SK-N-SH treated with all-trans-retinoic acid at 6 μM for 48 hours (cell line): ENCODE measurements at regions not wholly inside any gene's neighbourhood (a gene's known extent, or its start where the extent isn't known, plus 50 kb on each side); places are given as distances from the start of the nearest gene placed in this dataset.
"Not testable (repeated sequence)": the region's sequence is repeated elsewhere in the genome, so short reads cannot be mapped to it uniquely, and the experiment has no call there.

Source experiments
- ESRRG ChIP-seq: fragments of 250-450 bp; sonication (Bioruptor Pico); IDR thresholded peaks from 2 replicates; pipeline ENCODE4 v1.6.1; 2021; ENCODE audit warnings: mild to moderate bottlenecking
- GLIS3 ChIP-seq: fragments of 250-450 bp; sonication (Bioruptor Pico); IDR thresholded peaks from 2 replicates; pipeline ENCODE4 v1.5.0; 2020; ENCODE audit warnings: mild to moderate bottlenecking, moderate library complexity
- RARB ChIP-seq: fragments of 250-450 bp; sonication (Bioruptor Pico); IDR thresholded peaks from 2 replicates; pipeline ENCODE4 v1.8.0; 2021; ENCODE audit warnings: mild to moderate bottlenecking, moderate library complexity
- TOX ChIP-seq: fragments of 250-450 bp; sonication (Bioruptor Pico); IDR thresholded peaks from 2 replicates; pipeline ENCODE4 v1.8.0; 2021; ENCODE audit warnings: mild to moderate bottlenecking, moderate library complexity, borderline replicate concordance
- ZC3H10 ChIP-seq: fragments of 250-450 bp; sonication (Bioruptor Pico); IDR thresholded peaks from 2 replicates; pipeline ENCODE4 v1.5.1; 2021; ENCODE audit warnings: mild to moderate bottlenecking, moderate library complexity
- ZFP30 ChIP-seq: fragments of 450-650 bp; formaldehyde crosslinking; IDR thresholded peaks from 2 replicates; pipeline ENCODE4 v1.5.0; 2022; ENCODE audit warnings: mild to moderate bottlenecking, moderate library complexity
- ZNF565 ChIP-seq: fragments of 450-650 bp; formaldehyde crosslinking; conservative IDR thresholded peaks from 2 replicates; pipeline ENCODE4 v1.5.0; 2020; ENCODE audit warnings: low read depth, mild to moderate bottlenecking, moderate library complexity
- ZNF70 ChIP-seq: fragments of 450-650 bp; formaldehyde crosslinking; IDR thresholded peaks from 2 replicates; pipeline ENCODE4 v1.5.0; 2020; ENCODE audit warnings: mild to moderate bottlenecking, moderate library complexity
- TF ChIP-seq, protein P1 (sequence below): fragments of 250-450 bp; sonication (Bioruptor Pico); IDR thresholded peaks from 2 replicates; pipeline ENCODE4 v1.5.1; 2020; ENCODE audit warnings: low read depth, mild to moderate bottlenecking, moderate library complexity
- TF ChIP-seq, protein P2 (sequence below): fragments of 250-450 bp; sonication (Bioruptor Pico); IDR thresholded peaks from 2 replicates; pipeline ENCODE4 v1.8.0; 2020; ENCODE audit warnings: mild to moderate bottlenecking, moderate library complexity, borderline replicate concordance

DNA sequence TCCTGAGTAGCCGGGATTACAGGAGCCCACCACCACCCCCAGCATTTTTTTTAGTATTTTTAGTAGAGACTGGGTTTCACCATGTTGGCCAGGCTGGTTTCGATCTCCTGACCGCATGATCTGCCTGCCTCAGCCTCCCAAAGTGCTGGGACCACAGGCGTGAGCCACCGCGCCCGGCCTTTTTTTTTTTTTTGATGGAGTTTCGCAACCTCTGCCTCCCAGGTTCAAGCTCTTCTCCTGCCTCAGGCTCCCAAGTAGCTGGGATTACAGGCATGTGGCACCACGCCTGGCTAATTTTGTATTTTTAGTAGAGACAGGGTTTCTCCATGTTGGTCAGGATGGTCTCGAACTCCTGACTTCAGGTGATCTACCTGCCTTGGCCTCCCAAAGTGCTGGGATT lies 60.2 kb upstream of the PAXBP1 start:
- not testable (repeated sequence) for TF ChIP-seq RARB (CRISPR knock-in tag); TOX (CRISPR knock-in tag); GLIS3 (CRISPR knock-in tag); ZFP30 (CRISPR knock-in tag); ZNF565 (CRISPR knock-in tag); ZC3H10; ESRRG (CRISPR knock-in tag); ZNF70 (CRISPR knock-in tag)
- TF ChIP-seq, protein P1, sequence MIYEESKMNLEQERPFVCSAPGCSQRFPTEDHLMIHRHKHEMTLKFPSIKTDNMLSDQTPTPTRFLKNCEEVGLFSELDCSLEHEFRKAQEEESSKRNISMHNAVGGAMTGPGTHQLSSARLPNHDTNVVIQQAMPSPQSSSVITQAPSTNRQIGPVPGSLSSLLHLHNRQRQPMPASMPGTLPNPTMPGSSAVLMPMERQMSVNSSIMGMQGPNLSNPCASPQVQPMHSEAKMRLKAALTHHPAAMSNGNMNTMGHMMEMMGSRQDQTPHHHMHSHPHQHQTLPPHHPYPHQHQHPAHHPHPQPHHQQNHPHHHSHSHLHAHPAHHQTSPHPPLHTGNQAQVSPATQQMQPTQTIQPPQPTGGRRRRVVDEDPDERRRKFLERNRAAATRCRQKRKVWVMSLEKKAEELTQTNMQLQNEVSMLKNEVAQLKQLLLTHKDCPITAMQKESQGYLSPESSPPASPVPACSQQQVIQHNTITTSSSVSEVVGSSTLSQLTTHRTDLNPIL (CRISPR knock-in tag), result not testable (repeated sequence)
- TF ChIP-seq, protein P2, sequence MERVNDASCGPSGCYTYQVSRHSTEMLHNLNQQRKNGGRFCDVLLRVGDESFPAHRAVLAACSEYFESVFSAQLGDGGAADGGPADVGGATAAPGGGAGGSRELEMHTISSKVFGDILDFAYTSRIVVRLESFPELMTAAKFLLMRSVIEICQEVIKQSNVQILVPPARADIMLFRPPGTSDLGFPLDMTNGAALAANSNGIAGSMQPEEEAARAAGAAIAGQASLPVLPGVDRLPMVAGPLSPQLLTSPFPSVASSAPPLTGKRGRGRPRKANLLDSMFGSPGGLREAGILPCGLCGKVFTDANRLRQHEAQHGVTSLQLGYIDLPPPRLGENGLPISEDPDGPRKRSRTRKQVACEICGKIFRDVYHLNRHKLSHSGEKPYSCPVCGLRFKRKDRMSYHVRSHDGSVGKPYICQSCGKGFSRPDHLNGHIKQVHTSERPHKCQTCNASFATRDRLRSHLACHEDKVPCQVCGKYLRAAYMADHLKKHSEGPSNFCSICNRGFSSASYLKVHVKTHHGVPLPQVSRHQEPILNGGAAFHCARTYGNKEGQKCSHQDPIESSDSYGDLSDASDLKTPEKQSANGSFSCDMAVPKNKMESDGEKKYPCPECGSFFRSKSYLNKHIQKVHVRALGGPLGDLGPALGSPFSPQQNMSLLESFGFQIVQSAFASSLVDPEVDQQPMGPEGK (CRISPR knock-in tag), result not testable (repeated sequence)
